GM23248 (cell line): ENCODE measurements at regions not wholly inside any gene's neighbourhood (a gene's known extent, or its start where the extent isn't known, plus 50 kb on each side); places are given as distances from the start of the nearest gene placed in this dataset.

Experiments used
- DNase-seq: peaks from one replicate; pipeline ENCODE4 v3.0.0-alpha.2; 2015
- H2AFZ ChIP-seq: fragments of 200-600 bp; sonication (generic); 2 replicates; pipeline ENCODE4 v1.6.1; 2016; ENCODE audit warnings: antibody characterized with exemption
- H3F3A ChIP-seq: fragments of 200-600 bp; sonication (generic); 2 replicates; pipeline ENCODE4 v1.6.1; 2016; ENCODE audit warnings: mild to moderate bottlenecking, antibody characterized with exemption, mixed run types; ENCODE audit not compliant: insufficient read depth
- H3K27ac ChIP-seq: fragments of 200-600 bp; sonication (generic); 2 replicates; pipeline ENCODE4 v1.5.1; 2016; ENCODE audit warnings: mild to moderate bottlenecking
- H3K27me3 ChIP-seq: fragments of 200-600 bp; sonication (generic); replicated peaks from 2 replicates; pipeline ENCODE4 v1.6.1; 2016; ENCODE audit warnings: mild to moderate bottlenecking; ENCODE audit not compliant: insufficient read depth
- H3K36me3 ChIP-seq: fragments of 200-600 bp; sonication (generic); 2 replicates; pipeline ENCODE4 v1.6.1; 2016; ENCODE audit warnings: low read depth, mild to moderate bottlenecking
- H3K4me1 ChIP-seq: fragments of 200-600 bp; sonication (generic); 2 replicates; pipeline ENCODE4 v1.6.1; 2016; ENCODE audit warnings: mild to moderate bottlenecking; ENCODE audit not compliant: insufficient read depth
- H3K4me2 ChIP-seq: fragments of 200-600 bp; sonication (generic); one replicate; pipeline ENCODE4 v1.6.1; 2016; ENCODE audit warnings: mild to moderate bottlenecking; ENCODE audit not compliant: unreplicated experiment
- H3K4me3 ChIP-seq: fragments of 200-600 bp; sonication (generic); 2 replicates; pipeline ENCODE4 v1.5.1; 2016; ENCODE audit warnings: mild to moderate bottlenecking
- H3K79me2 ChIP-seq: fragments of 200-600 bp; sonication (generic); 2 replicates; pipeline ENCODE4 v1.6.1; 2016; ENCODE audit warnings: mild to moderate bottlenecking; ENCODE audit not compliant: insufficient read depth
- H3K9ac ChIP-seq: fragments of 200-600 bp; sonication (generic); 2 replicates; pipeline ENCODE4 v1.6.1; 2016; ENCODE audit warnings: mild to moderate bottlenecking
- H3K9me2 ChIP-seq: fragments of 200-600 bp; sonication (generic); 2 replicates; pipeline ENCODE4 v1.6.1; 2016; ENCODE audit warnings: mixed run types, mild to moderate bottlenecking, moderate library complexity; ENCODE audit not compliant: insufficient read depth
- H3K9me3 ChIP-seq: fragments of 200-600 bp; sonication (generic); one replicate; pipeline ENCODE4 v1.6.1; 2017; ENCODE audit warnings: low read depth
- H4K20me1 ChIP-seq: fragments of 200-600 bp; sonication (generic); 2 replicates; pipeline ENCODE4 v1.6.0; 2016; ENCODE audit not compliant: insufficient read depth
- EZH2 ChIP-seq: fragments of 200-600 bp; sonication (generic); IDR thresholded peaks from 2 replicates; pipeline ENCODE4 v1.6.1; 2018; ENCODE audit warnings: antibody characterized with exemption, mild to moderate bottlenecking; ENCODE audit not compliant: insufficient read depth, poor library complexity, severe bottlenecking
- EZH2phosphoT487 ChIP-seq: fragments of 200-600 bp; sonication (generic); IDR thresholded peaks from 2 replicates; pipeline ENCODE4 v1.6.1; 2018; ENCODE audit warnings: antibody characterized with exemption, moderate library complexity, mild to moderate bottlenecking, low read depth; ENCODE audit not compliant: insufficient read depth
- WGBS, 2 experiments: methylation state at CpG; one replicate each; pipeline ENCODE4 v1.1.6; 2015 to 2017; ENCODE audit warnings: low lambda C conversion rate in 2 of 2, low coverage in 1 of 2; ENCODE audit errors: missing lambda C conversion rate in 2 of 2; 5-methylcytosine and 5-hydroxymethylcytosine counted together
- in situ Hi-C: fragments of 300-500 bp; cut with MboI; formaldehyde crosslinking; loops from 2 replicates; pipeline ENCODE4 v1.15.0; 2020

- Histone ChIP-seq H3K4me2 (no peak overlapping the region), H3K79me2 (no peaks in the 10 kb centered on the region), H3K4me3 (no peak overlapping the region), H3K27me3 (no peaks in the 10 kb centered on the region), H3F3A (no peaks in the 10 kb centered on the region), H3K9me2 (no peaks in the 10 kb centered on the region), H2AFZ (no peak overlapping the region), H3K27ac (no peak overlapping the region), H3K9me3 (no peaks in the 10 kb centered on the region), H3K36me3 (no peaks in the 10 kb centered on the region), H3K9ac (no peak overlapping the region), H4K20me1 (no peaks in the 10 kb centered on the region), H3K4me1 (no peaks in the 10 kb centered on the region)
- in situ Hi-C loops = no loop called here
- TF ChIP-seq EZH2 = no peak
- TF ChIP-seq EZH2phosphoT487 = no peak
- WGBS, 2 experiments = 0% methylated on average over 2 of the region's 2 CpGs
- DNase-seq = peak; percentile 27
Observed at GRCh38 chrX:147803948-147804347, 107.8 kb upstream of the FMR1 start.

GRCh38 chrX:147811803-147812202 is 99.9 kb upstream of the FMR1 start:
- H3K9ac ChIP-seq = no peak overlapping the region
- no peaks in the 10 kb centered on the region for H3K9me2 ChIP-seq
- H3K4me3 ChIP-seq = no peak overlapping the region
- H4K20me1 ChIP-seq = no peaks in the 10 kb centered on the region
- no peak overlapping the region for H2AFZ ChIP-seq
- H3K79me2 ChIP-seq = no peaks in the 10 kb centered on the region
- no peak overlapping the region for H3K27ac ChIP-seq
- 23 to 40% methylated on average over 2 of the region's 2 CpGs for WGBS, 2 experiments
- H3K9me3 ChIP-seq = no peaks in the 10 kb centered on the region
- no peaks in the 10 kb centered on the region for H3K4me1 ChIP-seq
- no peaks in the 10 kb centered on the region for H3K36me3 ChIP-seq
- no peaks in the 10 kb centered on the region for H3F3A ChIP-seq
- TF ChIP-seq EZH2 (no peak), EZH2phosphoT487 (no peak)
- DNase-seq = no peak
- no peaks in the 10 kb centered on the region for H3K27me3 ChIP-seq
- in situ Hi-C loops = no loop called here
- no peak overlapping the region for H3K4me2 ChIP-seq

- no peaks in the 10 kb centered on the region for H3K9me3 ChIP-seq
- no peaks in the 10 kb centered on the region for H3K79me2 ChIP-seq
- no peaks in the 10 kb centered on the region for H3F3A ChIP-seq
- no peak overlapping the region for H2AFZ ChIP-seq
- H4K20me1 ChIP-seq = no peaks in the 10 kb centered on the region
- in situ Hi-C loops = no loop called here
- H3K36me3 ChIP-seq = no peaks in the 10 kb centered on the region
- H3K27ac ChIP-seq = no peak overlapping the region
- DNase-seq = no peak
- no peak overlapping the region for H3K4me2 ChIP-seq
- H3K27me3 ChIP-seq = no peaks in the 10 kb centered on the region
- no peaks in the 10 kb centered on the region for H3K9me2 ChIP-seq
- WGBS, 2 experiments = 23 to 24% methylated on average over 3 of the region's 3 CpGs
- H3K4me1 ChIP-seq = no peaks in the 10 kb centered on the region
- TF ChIP-seq EZH2phosphoT487 (no peak), EZH2 (no peak)
- H3K9ac ChIP-seq = no peak overlapping the region
- no peak overlapping the region for H3K4me3 ChIP-seq
Observed at GRCh38 chrX:147827070-147827469, 84.6 kb upstream of the FMR1 start.

GRCh38 chrX:147828719-147829118 is 83.0 kb upstream of the FMR1 start:
- Histone ChIP-seq H3K4me2 (no peak overlapping the region), H3F3A (no peaks in the 10 kb centered on the region), H3K36me3 (no peaks in the 10 kb centered on the region), H2AFZ (no peak overlapping the region), H3K27ac (no peak overlapping the region), H3K9me3 (no peaks in the 10 kb centered on the region), H3K9ac (no peak overlapping the region), H3K79me2 (no peaks in the 10 kb centered on the region), H3K27me3 (no peaks in the 10 kb centered on the region), H4K20me1 (no peaks in the 10 kb centered on the region), H3K9me2 (no peaks in the 10 kb centered on the region), H3K4me1 (no peaks in the 10 kb centered on the region), H3K4me3 (no peak overlapping the region)
- TF ChIP-seq EZH2 (no peak), EZH2phosphoT487 (no peak)
- no peak for DNase-seq
- WGBS, 2 experiments = 63 to 67% methylated on average over 3 to 6 of the region's 16 CpGs
- in situ Hi-C loops = no loop called here

- Histone ChIP-seq H3K27me3 (no peaks in the 10 kb centered on the region), H3F3A (no peaks in the 10 kb centered on the region), H3K4me1 (no peaks in the 10 kb centered on the region), H3K27ac (no peak overlapping the region), H3K9me3 (no peaks in the 10 kb centered on the region), H3K4me2 (no peak overlapping the region), H2AFZ (no peak overlapping the region), H3K9ac (no peak overlapping the region), H3K79me2 (no peaks in the 10 kb centered on the region), H3K4me3 (no peak overlapping the region), H3K36me3 (no peaks in the 10 kb centered on the region), H3K9me2 (no peaks in the 10 kb centered on the region), H4K20me1 (no peaks in the 10 kb centered on the region)
- TF ChIP-seq EZH2 (no peak), EZH2phosphoT487 (no peak)
- DNase-seq = no peak
- in situ Hi-C loops = no loop called here
- 42 to 49% methylated on average over 2 of the region's 2 CpGs for WGBS, 2 experiments
Observed at GRCh38 chrX:147832707-147833348, 78.9 kb upstream of the FMR1 start.
